Renal cortical epithelial cell (primary cell): ENCODE measurements at regions not wholly inside any gene's neighbourhood (a gene's known extent, or its start where the extent isn't known, plus 50 kb on each side); places are given as distances from the start of the nearest gene placed in this dataset.
A peak's percentile ranks its signal among the peaks of the same experiment; 100 is the strongest.

Experiments
- DNase-seq: peaks from one replicate; pipeline ENCODE4 v3.0.0-alpha.2; 2011; ENCODE audit warnings: low read depth

- DNase-seq: no peak
Measured at GRCh38 chr2:12495247-12495868, 221.4 kb upstream of the TRIB2 start.

GRCh38 chr2:12498286-12498685 is 218.4 kb upstream of the TRIB2 start:
- no peak for DNase-seq

GRCh38 chr2:12498704-12499103 is 218.0 kb upstream of the TRIB2 start:
- peak; percentile 81 for DNase-seq

- DNase-seq: no peak
Measured at GRCh38 chr2:12500899-12501298, 215.8 kb upstream of the TRIB2 start.

GRCh38 chr2:12501469-12502158 is 215.1 kb upstream of the TRIB2 start:
- DNase-seq: no peak

GRCh38 chr2:12502759-12503158 is 214.0 kb upstream of the TRIB2 start:
- DNase-seq: no peak

- DNase-seq: peak; percentile 57
Measured at GRCh38 chr2:12504443-12504842, 212.3 kb upstream of the TRIB2 start.

- peak; percentile 77 for DNase-seq
Measured at GRCh38 chr2:12506846-12507245, 209.9 kb upstream of the TRIB2 start.

- peak; percentile 99 for DNase-seq
Measured at GRCh38 chr2:12507295-12507694, 209.4 kb upstream of the TRIB2 start.

GRCh38 chr2:12510070-12510469 is 206.7 kb upstream of the TRIB2 start:
- no peak for DNase-seq

GRCh38 chr2:12513339-12513738 is 203.4 kb upstream of the TRIB2 start:
- DNase-seq: no peak

- no peak for DNase-seq
Measured at GRCh38 chr2:12514168-12514567, 202.6 kb upstream of the TRIB2 start.

- DNase-seq: no peak
Measured at GRCh38 chr2:12514631-12515437, 201.9 kb upstream of the TRIB2 start.

GRCh38 chr2:12515871-12516270 is 200.9 kb upstream of the TRIB2 start:
- DNase-seq: no peak

GRCh38 chr2:12533337-12534005 is 183.3 kb upstream of the TRIB2 start:
- DNase-seq: peak; percentile 17

- DNase-seq: peak; percentile 98
Measured at GRCh38 chr2:12534646-12535263, 182.0 kb upstream of the TRIB2 start.

GRCh38 chr2:12536976-12537375 is 179.8 kb upstream of the TRIB2 start:
- DNase-seq: no peak

- peak; percentile 46 for DNase-seq
Measured at GRCh38 chr2:12538138-12538694, 178.5 kb upstream of the TRIB2 start.

GRCh38 chr2:12539336-12539735 is 177.4 kb upstream of the TRIB2 start:
- peak; percentile 87 for DNase-seq

- DNase-seq: peak; percentile 69
Measured at GRCh38 chr2:12539776-12540562, 176.8 kb upstream of the TRIB2 start.
